GM23338 (cell line): ENCODE measurements at regions not wholly inside any gene's neighbourhood (a gene's known extent, or its start where the extent isn't known, plus 50 kb on each side); places are given as distances from the start of the nearest gene placed in this dataset.

Experiments used
- ATAC-seq: fragments of 200-7000 bp; cut with Tn5 transposase; 3 replicates; pipeline ENCODE4 v1.9.1; 2020
- DNase-seq: peaks from one replicate; pipeline ENCODE4 v3.0.0-alpha.2; 2015; ENCODE audit warnings: low spot score
- H2AFZ ChIP-seq: fragments of 200-600 bp; sonication (generic); 2 replicates; pipeline ENCODE4 v1.8.0; 2016; ENCODE audit warnings: antibody characterized with exemption, mild to moderate bottlenecking, moderate library complexity
- H3F3A ChIP-seq: fragments of 200-600 bp; sonication (generic); replicated peaks from 2 replicates; pipeline ENCODE4 v1.8.0; 2017; ENCODE audit warnings: antibody characterized with exemption, mixed run types, low read depth
- H3K27ac ChIP-seq: fragments of 200-600 bp; sonication (generic); 2 replicates; pipeline ENCODE4 v1.6.1; 2016; ENCODE audit warnings: low read depth
- H3K27me3 ChIP-seq: fragments of 200-600 bp; sonication (generic); 2 replicates; pipeline ENCODE4 v1.8.0; 2016; ENCODE audit warnings: mild to moderate bottlenecking, mixed run types, moderate library complexity; ENCODE audit not compliant: insufficient read depth
- H3K36me3 ChIP-seq: fragments of 200-600 bp; sonication (generic); 2 replicates; pipeline ENCODE4 v1.8.0; 2016; ENCODE audit warnings: mild to moderate bottlenecking; ENCODE audit not compliant: insufficient read depth
- H3K4me1 ChIP-seq: fragments of 200-600 bp; sonication (generic); 2 replicates; pipeline ENCODE4 v1.8.0; 2016; ENCODE audit warnings: mild to moderate bottlenecking, moderate library complexity; ENCODE audit not compliant: insufficient read depth
- H3K4me2 ChIP-seq: fragments of 200-600 bp; sonication (generic); 2 replicates; pipeline ENCODE4 v1.7.1; 2017; ENCODE audit warnings: mixed run types
- H3K4me3 ChIP-seq: fragments of 200-600 bp; sonication (generic); 2 replicates; pipeline ENCODE4 v1.6.1; 2016; ENCODE audit warnings: mixed run types
- H3K79me2 ChIP-seq: fragments of 200-600 bp; sonication (generic); replicated peaks from 2 replicates; pipeline ENCODE4 v1.8.0; 2017; ENCODE audit warnings: mild to moderate bottlenecking; ENCODE audit not compliant: insufficient read depth
- H3K9me2 ChIP-seq: fragments of 200-600 bp; sonication (generic); 2 replicates; pipeline ENCODE4 v1.8.0; 2017; ENCODE audit not compliant: insufficient read depth
- H4K20me1 ChIP-seq: fragments of 200-600 bp; sonication (generic); replicated peaks from 2 replicates; pipeline ENCODE4 v1.8.0; 2017; ENCODE audit warnings: mild to moderate bottlenecking; ENCODE audit not compliant: insufficient read depth
- H3K27ac Mint-ChIP-seq: 2 replicates; pipeline ENCODE4 v1.8.0; 2020; ENCODE audit warnings: inconsistent platforms, mild to moderate bottlenecking, moderate library complexity, mixed read lengths
- H3K27me3 Mint-ChIP-seq: 3 replicates; pipeline ENCODE4 v1.8.0; 2022; ENCODE audit warnings: low read depth, mild to moderate bottlenecking, moderate library complexity, mixed read lengths, inconsistent platforms; ENCODE audit not compliant: insufficient read depth, poor library complexity
- H3K36me3 Mint-ChIP-seq: 3 replicates; pipeline ENCODE4 v1.8.0; 2021; ENCODE audit warnings: low read depth, mild to moderate bottlenecking, inconsistent platforms, moderate library complexity, mixed read lengths
- H3K4me1 Mint-ChIP-seq: 3 replicates; pipeline ENCODE4 v1.8.0; 2020; ENCODE audit warnings: mild to moderate bottlenecking, inconsistent platforms, mixed read lengths
- H3K4me3 Mint-ChIP-seq: 3 replicates; pipeline ENCODE4 v1.8.0; 2021; ENCODE audit warnings: moderate library complexity, mild to moderate bottlenecking, inconsistent platforms, mixed read lengths
- H3K9me3 Mint-ChIP-seq: 3 replicates; pipeline ENCODE4 v1.8.0; 2020; ENCODE audit warnings: moderate library complexity, mild to moderate bottlenecking, inconsistent platforms, mixed read lengths
- CREB1 ChIP-seq: fragments of 250-450 bp; sonication (Bioruptor Pico); IDR thresholded peaks from 2 replicates; pipeline ENCODE4 v1.5.0; 2020; ENCODE audit warnings: low read depth, mild to moderate bottlenecking, moderate library complexity
- CTCF ChIP-seq, 2 experiments: fragments of 200-600 bp in 1 of 2; sonication (generic) in 1 of 2; conservative IDR thresholded peaks; 2 replicates each; pipeline versions ENCODE4 v1.5.1 to v1.6.1; 2016 to 2017; ENCODE audit warnings: antibody characterized with exemption in 2 of 2, low read depth in 2 of 2, mild to moderate bottlenecking in 2 of 2, moderate library complexity in 1 of 2
- ETS1 ChIP-seq: IDR thresholded peaks from 2 replicates; pipeline ENCODE4 v1.6.1; 2016; ENCODE audit warnings: antibody characterized with exemption
- EZH2 ChIP-seq: fragments of 200-600 bp; sonication (generic); IDR thresholded peaks from one replicate; pipeline ENCODE4 v1.8.0; 2017; ENCODE audit warnings: antibody characterized with exemption, mild to moderate bottlenecking, low read depth; ENCODE audit not compliant: unreplicated experiment
- EZH2phosphoT487 ChIP-seq: fragments of 200-600 bp; sonication (generic); IDR thresholded peaks from one replicate; pipeline ENCODE4 v1.8.1; 2018; ENCODE audit warnings: antibody characterized with exemption; ENCODE audit not compliant: unreplicated experiment
- JUNB ChIP-seq: IDR thresholded peaks from one replicate; pipeline ENCODE4 v1.6.1; 2016; ENCODE audit warnings: antibody characterized with exemption; ENCODE audit not compliant: unreplicated experiment
- NANOG ChIP-seq: IDR thresholded peaks from 2 replicates; pipeline ENCODE4 v1.6.1; 2016; ENCODE audit warnings: antibody characterized with exemption, borderline replicate concordance
- POLR2AphosphoS5 ChIP-seq: IDR thresholded peaks from 2 replicates; pipeline ENCODE4 v1.6.1; 2016; ENCODE audit warnings: antibody characterized with exemption, low read depth
- REST ChIP-seq: IDR thresholded peaks from one replicate; pipeline ENCODE4 v1.6.1; 2018; ENCODE audit warnings: antibody characterized with exemption; ENCODE audit not compliant: unreplicated experiment
- STAT1 ChIP-seq: IDR thresholded peaks from one replicate; pipeline ENCODE4 v1.6.1; 2016; ENCODE audit warnings: antibody characterized with exemption; ENCODE audit not compliant: unreplicated experiment
- ZNF114 ChIP-seq: fragments of 250-450 bp; sonication (Bioruptor Pico); IDR thresholded peaks from 2 replicates; pipeline ENCODE4 v1.5.0; 2020; ENCODE audit warnings: mild to moderate bottlenecking, moderate library complexity
- ZNF331 ChIP-seq: fragments of 250-450 bp; sonication (Bioruptor Pico); IDR thresholded peaks from 2 replicates; pipeline ENCODE4 v1.5.0; 2020; ENCODE audit warnings: low read depth, mild to moderate bottlenecking, moderate library complexity
- ZNF462 ChIP-seq: fragments of 250-450 bp; sonication (Bioruptor Pico); IDR thresholded peaks from 2 replicates; pipeline ENCODE4 v1.5.0; 2020; ENCODE audit warnings: mild to moderate bottlenecking, moderate library complexity

GRCh38 chr3:188090620-188091309 lies 63.2 kb upstream of the LPP start:
- Mint-ChIP-seq H3K36me3 (no peaks in the 10 kb centered on the region), H3K9me3 (no peaks in the 10 kb centered on the region), H3K4me1 (peaks cover 8% of the 10 kb centered on the region), H3K27me3 (peaks cover 4% of the 10 kb centered on the region), H3K4me3 (no peak overlapping the region), H3K27ac (peak overlapping the region; percentile 9; the same call in 1 of the 2 replicates)
- Histone ChIP-seq H3K27ac (no peak overlapping the region), H3K36me3 (no peaks in the 10 kb centered on the region), H3K79me2 (no peaks in the 10 kb centered on the region), H3K4me3 (no peak overlapping the region), H3F3A (no peaks in the 10 kb centered on the region), H3K4me2 (no peak overlapping the region), H2AFZ (no peak overlapping the region), H3K27me3 (no peaks in the 10 kb centered on the region), H4K20me1 (no peaks in the 10 kb centered on the region), H3K4me1 (no peaks in the 10 kb centered on the region), H3K9me2 (no peaks in the 10 kb centered on the region)
- DNase-seq: no peak
- TF ChIP-seq POLR2AphosphoS5: no peak
- TF ChIP-seq JUNB: no peak
- no peak for TF ChIP-seq CTCF (conservative IDR thresholded peaks at IDR 0.05; ENCODE audit: low read depth in 2 of 2)
- TF ChIP-seq EZH2: no peak
- TF ChIP-seq ZNF331 (CRISPR knock-in tag): no peak
- TF ChIP-seq ZNF114: no peak
- TF ChIP-seq NANOG: no peak
- TF ChIP-seq REST: no peak
- no peak for TF ChIP-seq ZNF462 (CRISPR knock-in tag)
- no peak for TF ChIP-seq CREB1 (CRISPR knock-in tag)
- no peak for TF ChIP-seq EZH2phosphoT487
- no peak for TF ChIP-seq STAT1
- no peak for TF ChIP-seq ETS1
- ATAC-seq: no peak
